Bronchial epithelial cell (primary cell): ENCODE measurements at regions not wholly inside any gene's neighbourhood (a gene's known extent, or its start where the extent isn't known, plus 50 kb on each side); places are given as distances from the start of the nearest gene placed in this dataset.

Source experiments
- DNase-seq: peaks from one replicate; pipeline ENCODE4 v3.0.0-alpha.2; 2010; ENCODE audit warnings: low read depth
- FAIRE-seq: peaks from 2 replicates; lab custom pipeline; 2011; peaks lifted over from hg19 to GRCh38; lab: Jason Lieb, UNC
- H3K27me3 ChIP-seq: 2 replicates; pipeline ENCODE4 v1.5.1; 2011; ENCODE audit warnings: low read length; ENCODE audit not compliant: control insufficient read depth, insufficient read depth
- H3K36me3 ChIP-seq: 2 replicates; pipeline ENCODE4 v1.5.1; 2011; ENCODE audit warnings: low read length; ENCODE audit not compliant: control insufficient read depth, insufficient read depth
- H3K4me3 ChIP-seq: 2 replicates; pipeline ENCODE4 v1.5.1; 2011; ENCODE audit warnings: mild to moderate bottlenecking, low read depth, low read length, control low read depth
- TF ChIP-seq, protein P1 (sequence below): IDR thresholded peaks from 2 replicates; pipeline ENCODE4 v1.5.1; 2011; ENCODE audit warnings: mild to moderate bottlenecking, moderate library complexity, low read length, control low read depth, inconsistent platforms; ENCODE audit not compliant: insufficient read depth, severe bottlenecking

DNA sequence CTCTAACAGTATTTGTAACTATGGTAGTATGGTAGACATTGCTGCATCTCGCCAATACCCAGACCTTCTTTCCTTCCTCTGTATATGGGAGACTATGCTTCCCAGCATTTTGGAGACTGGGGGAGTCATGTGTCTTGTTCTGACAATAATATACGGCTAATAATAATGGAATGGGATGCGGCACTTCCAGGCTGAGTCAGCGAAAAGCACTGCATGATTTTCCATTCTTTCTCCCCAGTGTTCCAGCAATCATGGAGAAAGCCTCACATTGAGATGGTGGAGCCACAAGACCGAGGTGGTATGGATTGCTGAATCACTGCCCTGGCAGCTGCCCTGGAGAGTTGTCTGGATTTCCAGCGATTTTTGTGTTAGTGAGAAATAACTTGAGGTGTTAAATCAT, 77.1 kb upstream of the FIBIN start:
- no peak overlapping the region for H3K4me3 ChIP-seq
- no peaks in the 10 kb centered on the region for H3K36me3 ChIP-seq
- no peak for DNase-seq
- TF ChIP-seq, protein P1, sequence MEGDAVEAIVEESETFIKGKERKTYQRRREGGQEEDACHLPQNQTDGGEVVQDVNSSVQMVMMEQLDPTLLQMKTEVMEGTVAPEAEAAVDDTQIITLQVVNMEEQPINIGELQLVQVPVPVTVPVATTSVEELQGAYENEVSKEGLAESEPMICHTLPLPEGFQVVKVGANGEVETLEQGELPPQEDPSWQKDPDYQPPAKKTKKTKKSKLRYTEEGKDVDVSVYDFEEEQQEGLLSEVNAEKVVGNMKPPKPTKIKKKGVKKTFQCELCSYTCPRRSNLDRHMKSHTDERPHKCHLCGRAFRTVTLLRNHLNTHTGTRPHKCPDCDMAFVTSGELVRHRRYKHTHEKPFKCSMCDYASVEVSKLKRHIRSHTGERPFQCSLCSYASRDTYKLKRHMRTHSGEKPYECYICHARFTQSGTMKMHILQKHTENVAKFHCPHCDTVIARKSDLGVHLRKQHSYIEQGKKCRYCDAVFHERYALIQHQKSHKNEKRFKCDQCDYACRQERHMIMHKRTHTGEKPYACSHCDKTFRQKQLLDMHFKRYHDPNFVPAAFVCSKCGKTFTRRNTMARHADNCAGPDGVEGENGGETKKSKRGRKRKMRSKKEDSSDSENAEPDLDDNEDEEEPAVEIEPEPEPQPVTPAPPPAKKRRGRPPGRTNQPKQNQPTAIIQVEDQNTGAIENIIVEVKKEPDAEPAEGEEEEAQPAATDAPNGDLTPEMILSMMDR, result no peak
- FAIRE-seq, result no peak
- H3K27me3 ChIP-seq, result no peaks in the 10 kb centered on the region

DNA sequence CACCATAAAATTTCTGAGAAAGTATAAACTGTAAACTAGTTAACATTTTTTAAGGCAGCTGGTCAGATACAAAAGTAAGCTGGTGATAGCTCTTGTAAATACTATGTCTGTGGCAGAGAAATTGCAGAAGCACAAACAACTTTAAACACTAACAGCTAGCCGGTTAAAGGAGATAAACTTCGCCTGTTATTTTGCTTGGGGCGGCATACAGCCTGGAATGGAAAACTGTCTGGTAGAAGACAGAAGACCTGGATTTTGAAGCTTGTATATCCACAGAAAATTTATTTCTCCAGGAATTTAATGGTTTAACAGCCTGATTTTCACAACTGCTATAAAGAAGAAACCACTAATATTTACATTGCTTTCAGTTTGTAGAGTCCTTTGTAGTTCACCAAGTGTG, 65.3 kb upstream of the FIBIN start:
- Histone ChIP-seq H3K36me3 (no peaks in the 10 kb centered on the region), H3K4me3 (no peak overlapping the region), H3K27me3 (no peaks in the 10 kb centered on the region)
- FAIRE-seq (no peak), DNase-seq (no peak)
- TF ChIP-seq, protein P1, result no peak

DNA sequence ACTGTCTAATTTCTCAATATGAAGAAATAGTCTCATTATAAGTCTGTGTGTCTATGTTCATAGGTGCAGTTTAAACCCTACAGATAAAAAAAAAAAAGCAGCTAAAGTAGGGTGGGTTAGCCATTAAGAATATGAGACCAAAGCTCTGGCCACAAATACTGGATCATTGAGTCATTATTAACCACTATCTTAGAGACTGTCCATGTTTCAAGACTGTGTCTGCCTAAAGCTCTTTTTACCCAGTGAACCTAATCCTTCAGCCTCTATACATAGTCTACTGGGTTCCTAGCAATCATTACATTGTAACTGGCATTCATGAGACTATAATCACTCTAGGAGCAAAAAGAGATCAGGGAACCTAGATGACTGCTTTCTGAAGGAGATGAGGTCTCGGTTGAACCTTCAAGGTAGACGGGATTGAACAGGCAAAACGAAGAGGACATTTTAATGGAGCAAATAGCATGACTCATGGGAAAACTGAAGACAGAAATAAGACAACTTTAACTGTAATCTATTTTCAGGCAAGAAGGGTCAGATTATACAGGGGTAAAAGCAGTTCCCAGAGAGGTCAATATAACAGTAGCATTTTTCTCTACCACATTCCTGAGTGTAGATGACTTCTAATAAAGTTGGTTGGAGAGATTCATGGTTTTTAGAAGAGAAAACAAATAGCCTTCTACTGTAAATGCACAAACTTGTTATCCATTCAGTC, 64.0 kb upstream of the FIBIN start:
- no peak overlapping the region for H3K4me3 ChIP-seq
- no peak for FAIRE-seq

DNA sequence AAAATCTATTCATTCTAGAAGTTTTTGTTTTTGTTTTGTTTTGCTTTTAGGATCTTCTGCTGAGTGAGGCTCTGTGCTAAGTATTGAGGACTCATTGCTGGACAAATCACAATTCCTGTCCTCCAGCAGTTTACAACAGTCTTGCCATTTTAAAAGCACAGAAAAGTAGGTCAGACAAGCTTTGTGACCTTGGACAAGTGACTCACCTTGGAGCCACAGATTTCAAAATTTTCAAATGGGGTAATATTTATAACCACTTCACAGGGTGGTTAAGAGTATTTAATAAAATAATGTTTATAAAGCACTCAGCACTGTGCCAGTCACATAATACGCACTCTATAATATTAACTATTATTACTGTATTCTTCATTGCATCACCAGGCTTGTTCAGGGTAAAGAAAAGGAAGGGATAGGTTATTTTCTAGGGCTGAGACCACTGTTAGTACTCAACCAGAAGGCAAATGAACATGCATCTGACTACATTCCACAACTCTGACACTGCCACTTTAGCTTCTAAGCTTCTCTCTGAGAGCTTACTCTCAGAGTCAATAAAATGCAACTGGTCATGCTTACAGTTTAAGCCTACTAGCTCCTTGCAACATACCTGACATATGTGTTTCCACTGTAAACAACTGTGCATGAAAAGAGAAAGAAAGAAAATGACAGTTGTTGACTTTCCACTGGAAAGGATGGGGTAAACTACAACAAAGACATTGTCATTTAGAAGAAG, 63.2 kb upstream of the FIBIN start:
- TF ChIP-seq, protein P1, result no peak
- H3K36me3 ChIP-seq, result no peaks in the 10 kb centered on the region
- no peaks in the 10 kb centered on the region for H3K27me3 ChIP-seq
- no peak overlapping the region for H3K4me3 ChIP-seq
- no peak for FAIRE-seq
- no peak for DNase-seq

More for the DNA sequence above, 64.0 kb upstream of the FIBIN start:
- H3K27me3 ChIP-seq, result no peaks in the 10 kb centered on the region
- DNase-seq, result no peak
- TF ChIP-seq, protein P1, result no peak
- H3K36me3 ChIP-seq, result no peaks in the 10 kb centered on the region

DNA sequence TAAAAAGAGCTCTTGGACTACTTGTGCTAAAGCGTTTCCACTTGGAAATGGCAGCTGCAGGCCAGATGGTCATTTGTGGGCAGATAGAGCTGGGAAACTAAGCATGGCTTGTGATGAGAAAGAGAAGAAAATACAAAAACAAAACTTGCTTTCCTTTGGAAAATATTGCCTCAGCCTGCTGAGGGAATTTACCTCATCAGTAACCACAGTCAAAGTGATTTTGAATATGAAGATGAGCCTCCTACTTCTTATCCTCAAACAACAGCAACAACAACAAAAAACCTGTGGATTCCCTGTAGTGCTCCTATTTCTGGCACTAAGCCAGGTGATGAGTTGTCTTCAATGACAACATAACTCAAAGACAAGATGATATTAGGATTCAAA, 62.7 kb upstream of the FIBIN start:
- FAIRE-seq (no peak), DNase-seq (no peak)
- TF ChIP-seq, protein P1, result no peak
- no peak overlapping the region for H3K4me3 ChIP-seq
- H3K27me3 ChIP-seq, result no peaks in the 10 kb centered on the region
- no peaks in the 10 kb centered on the region for H3K36me3 ChIP-seq
